Kidney (tissue), 13 donors: ENCODE measurements at regions not wholly inside any gene's neighbourhood (a gene's known extent, or its start where the extent isn't known, plus 50 kb on each side); places are given as distances from the start of the nearest gene placed in this dataset.

Experiments used
- DNase-seq, 5 donors: peaks; one replicate each; pipeline ENCODE4 v3.0.0-alpha.2; 2013 to 2020
- FAIRE-seq: peaks from 2 replicates; lab custom pipeline; 2012; peaks lifted over from hg19 to GRCh38; lab: Jason Lieb, UNC
- H3K27ac ChIP-seq, 2 donors: one replicate each; pipeline ENCODE4 v1.7.0; 2013; ENCODE audit warnings: low read depth in 2 of 2, low read length in 2 of 2, inconsistent platforms in 1 of 2
- H3K27me3 ChIP-seq: one replicate; pipeline ENCODE4 v1.7.1; 2013; ENCODE audit warnings: low read length, inconsistent platforms; ENCODE audit not compliant: control insufficient read depth, insufficient read depth
- H3K36me3 ChIP-seq, 3 donors: one replicate each; pipeline versions ENCODE4 v1.7.0 to v1.7.1; 2013; ENCODE audit warnings: low read length in 3 of 3, control low read depth in 1 of 3, inconsistent platforms in 1 of 3; ENCODE audit not compliant: insufficient read depth in 3 of 3, control insufficient read depth in 2 of 3
- H3K4me1 ChIP-seq, 3 donors: one replicate each; pipeline versions ENCODE4 v1.7.0 to v1.7.1; 2013; ENCODE audit warnings: low read length in 3 of 3, inconsistent platforms in 1 of 3, low read depth in 1 of 3; ENCODE audit not compliant: control insufficient read depth in 2 of 3, insufficient read depth in 2 of 3
- H3K4me3 ChIP-seq, 3 donors: one replicate each; pipeline versions ENCODE4 v1.7.0 to v1.8.1; 2013; ENCODE audit warnings: low read length in 3 of 3, control low read depth in 1 of 3, inconsistent platforms in 1 of 3
- H3K9ac ChIP-seq, 3 donors: one replicate each; pipeline versions ENCODE4 v1.7.0 to v1.7.1; 2013; ENCODE audit warnings: low read length in 3 of 3, control low read depth in 1 of 3, inconsistent platforms in 1 of 3
- H3K9me3 ChIP-seq, 3 donors: one replicate each; pipeline versions ENCODE4 v1.7.0 to v1.7.1; 2013; ENCODE audit warnings: low read length in 3 of 3, control low read depth in 1 of 3, inconsistent platforms in 1 of 3; ENCODE audit not compliant: control insufficient read depth in 2 of 3, insufficient read depth in 1 of 3
- intact Hi-C: fragments of 100-400 bp; cut with DNase I; formaldehyde crosslinking; loops from one replicate; pipeline ENCODE4 v1.11.1; 2022
- TF ChIP-seq, protein P1 (sequence below): IDR thresholded peaks from 3 replicates; pipeline ENCODE4 v1.5.1; 2012; ENCODE audit warnings: mild to moderate bottlenecking, moderate library complexity, borderline replicate concordance; ENCODE audit not compliant: insufficient read depth; ENCODE audit errors: extremely low read depth
- donor health status: control.
- donor health status: control.
- donor health status: control.
- donor health status: control.
- donor health status: control.
- donor health status: DM: yes; HTN: yes; CAD: no.
- donor health status: Normal renal cell carcinoma (clear cell type).

DNA sequence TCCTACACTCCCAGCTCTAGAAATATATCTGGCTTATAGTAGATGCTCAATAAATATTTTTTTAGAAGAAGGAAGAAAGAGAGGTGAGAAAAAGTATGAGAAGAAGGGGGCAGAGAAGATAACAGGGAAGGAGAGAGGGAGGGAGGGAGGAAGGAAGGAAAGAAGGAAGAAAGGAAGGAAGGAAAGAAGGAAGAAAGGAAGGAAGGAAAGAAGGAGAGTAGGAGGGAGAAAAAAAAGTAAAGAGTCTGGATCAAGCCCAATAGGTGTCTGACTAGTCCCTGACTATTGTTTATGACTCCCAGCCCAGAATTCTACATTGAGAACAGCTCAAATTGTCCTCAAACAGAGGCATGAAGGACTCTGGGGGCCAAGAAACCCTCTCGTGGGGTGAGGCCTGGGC is 83.9 kb downstream of the THNSL2 start:
- FAIRE-seq: no peak
- intact Hi-C loops: no loop called here
- H3K27ac ChIP-seq: no peak overlapping the region

DNA sequence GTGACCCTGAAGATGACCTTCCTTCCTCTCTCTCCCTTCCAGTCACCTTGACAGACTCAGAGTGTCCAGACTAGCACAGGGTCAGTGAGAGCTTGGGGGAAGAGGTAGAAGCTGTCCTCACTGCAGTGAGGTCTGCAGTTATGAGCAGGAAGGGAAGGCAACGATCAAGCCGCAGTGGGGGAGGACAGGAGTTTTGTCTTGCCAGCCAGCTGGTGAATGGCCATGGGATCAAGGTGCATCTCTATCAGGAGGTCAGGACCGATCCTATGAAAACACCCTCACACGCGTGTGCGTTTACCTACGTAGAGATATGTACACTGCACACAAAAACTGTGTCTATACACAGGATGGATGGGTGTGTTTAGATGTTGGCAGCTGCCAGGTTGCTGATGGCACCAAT is 83.2 kb downstream of the THNSL2 start:
- intact Hi-C loops: no loop called here
- H3K4me3 ChIP-seq: no peak overlapping the region
- no peak for FAIRE-seq
- H3K27me3 ChIP-seq: no peaks in the 10 kb centered on the region
- H3K9ac ChIP-seq: no peak overlapping the region
- H3K36me3 ChIP-seq: no peaks in the 10 kb centered on the region
- no peak for DNase-seq
- H3K27ac ChIP-seq: no peak overlapping the region
- no peaks in the 10 kb centered on the region for H3K9me3 ChIP-seq
- H3K4me1 ChIP-seq: no peaks in the 10 kb centered on the region
- TF ChIP-seq, protein P1, sequence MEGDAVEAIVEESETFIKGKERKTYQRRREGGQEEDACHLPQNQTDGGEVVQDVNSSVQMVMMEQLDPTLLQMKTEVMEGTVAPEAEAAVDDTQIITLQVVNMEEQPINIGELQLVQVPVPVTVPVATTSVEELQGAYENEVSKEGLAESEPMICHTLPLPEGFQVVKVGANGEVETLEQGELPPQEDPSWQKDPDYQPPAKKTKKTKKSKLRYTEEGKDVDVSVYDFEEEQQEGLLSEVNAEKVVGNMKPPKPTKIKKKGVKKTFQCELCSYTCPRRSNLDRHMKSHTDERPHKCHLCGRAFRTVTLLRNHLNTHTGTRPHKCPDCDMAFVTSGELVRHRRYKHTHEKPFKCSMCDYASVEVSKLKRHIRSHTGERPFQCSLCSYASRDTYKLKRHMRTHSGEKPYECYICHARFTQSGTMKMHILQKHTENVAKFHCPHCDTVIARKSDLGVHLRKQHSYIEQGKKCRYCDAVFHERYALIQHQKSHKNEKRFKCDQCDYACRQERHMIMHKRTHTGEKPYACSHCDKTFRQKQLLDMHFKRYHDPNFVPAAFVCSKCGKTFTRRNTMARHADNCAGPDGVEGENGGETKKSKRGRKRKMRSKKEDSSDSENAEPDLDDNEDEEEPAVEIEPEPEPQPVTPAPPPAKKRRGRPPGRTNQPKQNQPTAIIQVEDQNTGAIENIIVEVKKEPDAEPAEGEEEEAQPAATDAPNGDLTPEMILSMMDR: no peak

More for the DNA sequence above, 83.9 kb downstream of the THNSL2 start:
- H3K4me1 ChIP-seq: no peaks in the 10 kb centered on the region
- no peak overlapping the region for H3K4me3 ChIP-seq
- no peaks in the 10 kb centered on the region for H3K27me3 ChIP-seq
- no peaks in the 10 kb centered on the region for H3K36me3 ChIP-seq
- DNase-seq: no peak
- H3K9ac ChIP-seq: no peak overlapping the region
- no peaks in the 10 kb centered on the region for H3K9me3 ChIP-seq
- TF ChIP-seq, protein P1: no peak

DNA sequence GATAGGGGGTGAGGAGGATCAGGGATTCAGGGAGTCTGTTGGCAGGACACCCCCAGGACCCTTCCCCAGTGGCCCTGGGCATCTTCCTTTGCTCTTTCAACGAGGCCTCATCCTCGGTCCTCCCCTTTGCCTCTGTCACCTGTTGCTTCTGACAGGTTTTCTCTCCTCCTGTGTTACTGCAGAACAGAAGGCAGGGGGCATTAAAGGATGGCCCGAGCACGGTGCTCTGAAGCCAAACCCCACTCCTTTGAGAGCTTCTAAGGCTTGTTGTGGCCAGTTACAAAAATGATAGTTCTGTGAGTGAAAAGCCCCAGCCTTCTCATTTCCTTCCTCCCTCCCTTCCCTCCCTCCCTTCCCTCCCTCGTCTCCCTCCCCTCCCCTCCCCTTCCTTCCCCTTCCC is 82.5 kb downstream of the THNSL2 start:
- Histone ChIP-seq H3K4me3 (no peak overlapping the region), H3K27ac (no peak overlapping the region), H3K27me3 (no peaks in the 10 kb centered on the region), H3K4me1 (no peaks in the 10 kb centered on the region), H3K36me3 (no peaks in the 10 kb centered on the region), H3K9ac (no peak overlapping the region), H3K9me3 (no peaks in the 10 kb centered on the region)
- intact Hi-C loops: no loop called here
- no peak for DNase-seq
- TF ChIP-seq, protein P1: no peak
- no peak for FAIRE-seq

DNA sequence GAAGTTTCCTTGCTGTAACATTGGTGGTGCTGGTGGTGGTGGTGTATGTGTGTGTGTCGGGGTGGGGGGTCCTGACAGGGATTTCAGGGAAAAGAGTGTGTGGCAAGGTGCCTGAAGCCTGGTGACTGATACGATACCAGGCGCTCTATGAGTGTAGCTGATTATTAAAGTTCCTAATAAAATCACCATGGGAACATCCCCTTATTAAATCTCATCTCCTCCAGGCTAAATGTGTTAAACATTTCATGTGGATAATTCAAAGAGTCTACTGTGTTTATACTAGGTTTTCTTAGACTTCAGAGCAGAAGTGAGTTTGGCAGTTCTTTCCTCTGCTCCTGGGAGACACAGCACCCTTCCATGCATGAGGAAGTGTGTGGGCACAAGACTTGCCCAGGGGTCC is 82.0 kb downstream of the THNSL2 start:
- intact Hi-C loops: no loop called here
- FAIRE-seq (no peak), DNase-seq (no peak)
- Histone ChIP-seq H3K9me3 (no peaks in the 10 kb centered on the region), H3K36me3 (no peaks in the 10 kb centered on the region), H3K27ac (no peak overlapping the region), H3K27me3 (no peaks in the 10 kb centered on the region), H3K4me3 (no peak overlapping the region), H3K4me1 (no peaks in the 10 kb centered on the region), H3K9ac (no peak overlapping the region)
- TF ChIP-seq, protein P1: no peak
